ENCODE measurements at regions not wholly inside any gene's neighbourhood (a gene's known extent, or its start where the extent isn't known, plus 50 kb on each side); places are given as distances from the start of the nearest gene placed in this dataset.

GRCh38 chr16:87074641-87075318 lies 242.4 kb downstream of the C16orf95 start:
- DNase-seq (ENCODE audit: low spot score), result no peak

DNA sequence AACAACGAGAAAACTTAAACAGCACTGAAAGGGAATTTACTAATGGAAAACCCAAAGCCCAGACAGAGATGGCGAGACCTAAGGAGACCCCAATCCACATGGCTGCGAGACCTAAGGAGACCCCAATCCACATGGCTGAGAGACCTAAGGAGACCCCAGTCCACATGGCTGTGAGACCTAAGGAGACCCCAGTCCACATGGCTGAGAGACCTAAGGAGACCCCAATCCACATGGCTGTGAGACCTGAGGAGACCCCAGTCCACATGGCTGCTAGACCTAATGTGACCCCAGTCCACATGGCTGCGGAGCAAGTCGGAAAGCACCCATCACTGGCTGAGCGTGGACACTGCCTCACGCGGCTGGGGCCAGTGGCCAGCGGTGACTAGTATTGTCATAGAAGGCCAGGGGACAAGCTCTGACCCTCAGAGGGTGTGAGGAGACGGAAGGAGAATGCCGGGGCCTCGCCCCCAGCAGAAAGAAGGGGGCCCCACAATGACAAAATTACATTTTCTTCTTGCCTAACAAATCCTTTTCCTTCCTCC lies 241.8 kb downstream of the C16orf95 start:
- DNase-seq (ENCODE audit: low spot score), result no peak

DNA sequence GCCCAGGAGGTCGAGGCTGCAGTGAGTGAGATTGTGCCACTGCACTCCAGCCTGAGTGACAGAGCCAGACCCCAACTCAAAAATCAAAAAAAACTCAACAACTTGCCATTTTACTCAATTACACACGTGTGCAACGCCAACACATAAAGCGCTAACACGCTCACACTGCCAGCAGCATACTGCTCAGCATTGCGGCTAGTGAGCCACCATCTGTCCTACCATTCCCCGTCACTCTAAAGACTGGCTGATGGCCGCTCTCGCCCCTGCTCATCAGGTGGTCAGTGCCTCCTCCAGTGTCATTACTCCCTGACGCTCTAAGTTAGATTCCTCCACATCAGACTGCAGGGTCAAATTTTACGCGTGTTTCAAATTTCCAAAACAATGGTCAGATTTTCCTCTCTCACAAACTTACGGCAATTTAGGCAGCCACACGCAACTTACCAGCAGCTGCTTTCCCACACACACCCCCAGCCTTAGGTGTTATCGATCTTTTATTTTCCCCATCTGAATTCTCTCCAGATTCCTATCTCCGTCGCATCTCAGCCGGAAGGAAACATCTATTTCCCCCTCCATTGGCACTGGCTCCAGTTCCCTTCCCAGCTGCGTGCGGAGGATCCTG lies 240.8 kb downstream of the C16orf95 start:
- no peak for DNase-seq (ENCODE audit: low spot score)

GRCh38 chr16:87076950-87077749 lies 240.0 kb downstream of the C16orf95 start:
- peak; percentile 81 for DNase-seq (ENCODE audit: low spot score)

GRCh38 chr16:87077750-87078127 lies 239.5 kb downstream of the C16orf95 start:
- no peak for DNase-seq (ENCODE audit: low spot score)

DNA sequence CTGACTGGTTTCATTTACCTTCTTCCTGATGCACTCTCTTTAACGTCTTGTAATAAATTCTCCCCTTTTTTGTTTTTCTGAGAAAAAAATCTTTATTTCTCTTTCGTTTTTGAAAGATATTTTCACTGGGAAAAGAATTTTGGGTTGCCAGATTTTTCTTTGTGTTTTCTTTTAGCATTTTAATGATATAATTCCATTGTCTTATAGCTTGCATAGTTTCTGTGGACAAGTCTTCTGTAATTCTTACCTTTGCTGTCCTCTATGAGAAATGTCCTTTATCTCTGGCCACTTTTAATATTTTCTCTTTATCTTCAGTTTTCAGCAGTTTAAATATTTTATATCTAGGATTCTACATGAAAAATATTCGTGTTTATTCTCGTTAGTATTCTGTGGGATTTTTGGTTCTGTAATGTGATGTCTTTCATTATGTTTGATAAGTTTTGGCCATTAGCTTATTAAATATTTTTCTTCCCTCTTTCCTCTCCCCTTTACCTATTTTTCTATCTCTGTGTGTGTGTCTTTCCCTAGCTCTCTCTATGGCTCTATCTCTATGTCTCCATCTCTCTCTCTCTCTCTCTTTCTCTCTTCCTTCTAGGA lies 236.5 kb downstream of the C16orf95 start:
- DNase-seq (ENCODE audit: low spot score), result no peak

DNA sequence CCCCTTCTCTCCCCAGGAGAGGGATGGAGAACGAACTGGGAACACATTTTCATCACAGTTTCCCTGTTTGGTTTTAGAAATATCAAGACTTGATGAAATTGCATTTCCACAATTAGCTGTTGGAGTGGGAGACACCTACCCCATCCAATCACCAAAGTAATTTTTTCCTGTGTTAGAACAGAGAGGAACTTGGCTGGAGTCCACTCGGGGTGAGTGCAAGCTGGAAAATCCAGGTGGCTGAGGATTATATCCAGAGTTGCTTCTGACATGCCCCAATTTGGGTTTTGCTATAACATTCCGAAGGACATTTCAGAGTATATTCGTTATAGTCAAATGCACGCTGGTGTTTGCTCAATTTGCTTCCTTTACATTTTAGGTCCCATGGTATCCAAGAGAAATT lies 231.8 kb downstream of the C16orf95 start:
- DNase-seq (ENCODE audit: low spot score), result no peak

GRCh38 chr16:87086156-87086555 lies 231.0 kb downstream of the C16orf95 start:
- no peak for DNase-seq (ENCODE audit: low spot score)

DNA sequence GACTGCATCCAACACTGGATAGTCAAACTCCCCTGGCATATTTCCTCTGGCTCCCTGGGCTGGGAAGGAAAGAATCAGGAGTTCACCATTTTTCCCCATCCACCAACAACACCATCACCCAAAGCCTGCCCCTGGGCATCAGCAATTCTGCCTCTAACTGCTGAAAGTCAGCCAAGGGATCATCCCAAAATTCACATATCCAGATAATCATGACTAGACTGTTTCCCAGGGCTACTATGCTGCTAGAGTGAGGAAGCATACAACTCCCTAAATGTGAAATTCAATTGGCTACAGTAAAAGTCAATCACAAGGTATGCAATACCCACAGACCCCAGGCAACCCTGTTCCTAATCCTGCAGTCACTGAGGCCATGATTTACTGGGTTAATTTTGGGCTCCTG lies 230.6 kb downstream of the C16orf95 start:
- no peak for DNase-seq (ENCODE audit: low spot score)

GRCh38 chr16:87092958-87093357 lies 224.2 kb downstream of the C16orf95 start:
- no peak for DNase-seq (ENCODE audit: low spot score)

DNA sequence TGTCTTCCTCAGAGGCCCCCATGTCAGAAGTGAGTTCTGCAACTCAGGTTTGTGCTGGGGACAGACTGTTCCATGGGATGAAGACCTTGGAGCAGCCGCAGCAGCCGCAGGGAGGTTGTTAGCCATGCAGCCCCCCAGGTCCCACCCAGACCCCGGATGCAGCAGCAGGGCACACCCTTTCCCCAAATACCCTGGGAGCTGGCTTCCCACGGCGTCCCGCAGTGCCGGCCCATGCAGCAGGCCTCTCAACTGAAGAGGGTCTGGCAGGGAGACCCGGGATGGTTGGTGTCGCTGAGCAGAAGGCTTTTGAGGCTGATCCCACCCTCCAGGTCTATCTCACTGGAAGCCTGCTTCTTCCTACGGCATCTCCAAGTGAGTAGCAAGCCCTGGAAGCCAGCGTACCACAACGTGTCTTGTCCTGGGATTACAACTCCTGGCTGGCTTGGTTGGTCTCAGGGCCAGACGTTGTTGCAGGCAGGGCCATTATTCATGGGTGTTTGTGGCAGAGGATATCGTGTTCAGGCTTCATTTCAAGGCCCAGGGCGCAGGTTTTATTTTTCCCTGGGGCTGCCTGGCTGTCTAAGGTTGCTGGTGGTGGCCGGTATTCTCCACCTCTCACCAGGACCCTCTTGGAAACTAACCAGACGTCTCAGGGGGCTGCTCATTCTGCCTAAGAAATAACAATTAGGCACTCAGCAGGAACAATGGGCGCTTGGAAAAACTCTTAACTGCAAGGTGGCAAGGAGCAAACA lies 223.2 kb downstream of the C16orf95 start:
- no peak for DNase-seq (ENCODE audit: low spot score)

GRCh38 chr16:87094556-87094865 lies 222.7 kb downstream of the C16orf95 start:
- no peak for DNase-seq (ENCODE audit: low spot score)

- no peak for DNase-seq (ENCODE audit: low spot score)
These were observed 221.9 kb downstream of the C16orf95 start for GRCh38 chr16:87095271-87095670.

- no peak for DNase-seq (ENCODE audit: low spot score)
These were observed 220.4 kb downstream of the C16orf95 start for GRCh38 chr16:87096746-87097333.

DNA sequence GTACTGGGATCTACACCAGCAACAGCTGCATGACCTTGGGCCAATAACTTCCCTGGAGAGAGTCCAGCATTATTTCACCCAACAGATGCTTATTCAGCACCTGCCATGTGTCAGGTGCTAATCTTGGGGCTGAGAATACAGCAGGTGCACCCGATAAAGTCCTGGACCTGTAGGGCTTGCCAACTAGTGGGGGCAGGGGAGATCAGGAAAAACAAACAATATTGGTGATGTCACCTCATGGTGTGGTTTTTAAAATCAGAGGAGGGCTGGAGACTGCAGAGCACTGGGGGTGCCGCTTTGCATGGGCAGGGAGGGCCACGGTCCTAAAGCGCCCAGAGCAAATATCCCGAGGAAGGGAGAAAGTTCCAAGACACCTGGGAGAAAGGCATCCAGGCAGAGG lies 218.8 kb downstream of the C16orf95 start:
- DNase-seq (ENCODE audit: low spot score), result no peak

DNA sequence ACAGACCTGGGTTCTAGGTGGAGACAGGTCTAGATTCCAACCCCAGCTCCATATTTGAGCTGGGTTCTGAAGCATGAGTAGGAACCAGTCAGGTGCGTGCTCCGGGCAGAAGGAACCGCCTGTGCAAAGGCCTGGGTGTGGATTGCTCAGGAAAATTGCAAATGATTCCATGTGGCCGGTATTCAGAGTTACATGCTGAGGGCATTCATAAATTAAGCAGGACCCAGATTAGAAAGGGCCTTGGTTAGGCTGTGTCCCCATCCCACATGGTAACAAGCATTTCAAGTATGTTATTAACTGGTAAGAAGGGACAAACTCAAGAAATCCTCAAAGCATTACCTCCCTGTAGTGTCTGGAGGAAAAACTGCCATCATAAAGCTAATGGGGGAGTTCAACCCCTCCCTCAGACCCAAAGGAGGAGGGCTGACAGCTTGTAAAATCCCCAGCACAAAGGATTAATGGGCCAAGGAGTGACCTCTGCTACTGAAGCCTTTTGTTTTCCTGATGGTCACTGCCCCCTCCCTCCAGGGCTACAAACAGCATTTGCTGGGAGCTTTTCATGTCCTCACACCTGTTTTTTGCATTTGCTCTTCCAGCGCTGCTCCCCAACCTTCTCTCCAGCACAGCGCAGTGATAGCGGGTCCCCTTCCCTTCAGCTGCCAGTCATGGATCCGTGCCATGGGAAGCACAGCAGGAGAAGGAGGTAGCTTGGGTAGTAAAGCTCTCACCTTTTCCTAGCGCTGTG lies 218.0 kb downstream of the C16orf95 start:
- no peak for DNase-seq (ENCODE audit: low spot score)

DNA sequence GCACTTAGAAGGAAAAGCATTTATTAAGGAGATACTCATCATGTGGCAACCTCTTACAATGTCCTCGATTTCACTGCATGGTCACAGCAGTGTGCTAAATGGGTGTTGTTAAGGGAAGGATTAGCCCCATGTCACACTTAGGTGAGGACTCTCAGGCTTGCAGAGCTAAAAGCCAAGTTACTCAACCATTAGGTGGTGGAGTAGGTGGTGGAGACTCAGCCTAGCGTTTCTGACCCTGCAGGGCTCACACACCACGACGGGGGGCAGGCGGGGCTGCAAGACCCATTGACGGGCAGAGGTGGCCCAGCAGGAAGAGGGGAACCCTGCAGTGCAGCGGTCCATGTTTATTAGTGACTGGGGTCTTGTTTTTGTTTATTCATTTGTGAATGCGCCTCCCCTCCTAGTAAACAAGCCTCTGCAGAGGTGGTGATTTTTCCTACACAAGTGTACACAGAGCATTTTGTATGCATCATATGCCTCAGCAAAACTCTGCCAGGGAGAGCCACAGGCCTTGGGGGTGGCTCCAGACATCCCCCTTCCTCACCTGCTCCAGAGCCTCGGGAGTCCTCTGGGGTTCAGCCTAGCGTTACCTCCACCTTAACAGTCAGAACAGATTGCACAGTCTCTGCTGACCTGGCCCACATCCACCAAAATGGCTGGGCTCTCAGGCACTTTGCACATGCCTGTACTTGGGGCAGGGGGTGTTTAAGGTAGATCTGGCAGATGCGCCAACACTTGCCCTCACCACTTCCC lies 216.7 kb downstream of the C16orf95 start:
- DNase-seq (ENCODE audit: low spot score), result no peak

DNA sequence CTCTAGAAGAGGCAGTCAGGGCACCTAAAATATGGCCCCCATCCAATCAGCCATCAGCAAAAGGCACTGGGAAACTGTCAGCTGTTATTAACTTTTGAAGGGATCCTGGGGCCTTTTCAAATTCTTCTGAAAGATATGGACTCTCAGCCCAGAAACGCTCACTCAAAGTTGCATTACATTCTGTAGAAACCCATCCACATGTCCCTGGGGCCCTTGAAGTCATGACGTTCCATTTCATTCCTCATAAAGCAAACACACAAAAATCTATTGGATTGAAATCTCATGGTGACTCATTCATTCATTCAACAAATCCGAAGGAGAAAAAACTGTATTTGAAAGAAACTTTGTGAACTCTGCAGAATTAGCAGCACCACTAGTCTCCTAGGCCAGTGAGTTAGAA lies 215.3 kb downstream of the C16orf95 start:
- no peak for DNase-seq (ENCODE audit: low spot score)

DNA sequence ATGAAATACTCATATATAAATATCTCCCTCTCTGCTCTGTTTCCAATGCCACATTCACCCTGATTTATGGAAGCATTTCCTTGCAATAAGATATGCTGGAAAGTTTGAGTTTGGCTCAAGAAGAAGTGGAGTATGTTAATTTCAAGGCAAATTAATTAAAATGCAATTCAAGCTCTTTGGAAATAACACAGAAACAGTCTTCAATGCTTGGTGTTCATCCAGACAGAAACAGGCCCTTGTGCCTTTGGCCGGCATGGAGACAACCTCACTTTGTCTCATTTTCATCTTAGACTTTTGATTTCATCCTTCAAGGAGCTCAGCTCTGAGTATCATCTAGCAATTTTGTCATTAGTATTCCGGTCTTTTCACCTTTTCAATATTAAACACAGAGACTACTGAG lies 210.0 kb downstream of the C16orf95 start:
- no peak for DNase-seq (ENCODE audit: low spot score)

GRCh38 chr16:87108278-87108677 lies 208.9 kb downstream of the C16orf95 start:
- DNase-seq (ENCODE audit: low spot score), result no peak
